ENCODE measurements at regions not wholly inside any gene's neighbourhood (a gene's known extent, or its start where the extent isn't known, plus 50 kb on each side); places are given as distances from the start of the nearest gene placed in this dataset.
"Not testable (repeated sequence)": the region's sequence is repeated elsewhere in the genome, so short reads cannot be mapped to it uniquely, and the experiment has no call there.

- no peak overlapping the region for H3K4me3 ChIP-seq (ENCODE audit: low read depth, low read length)
- H3K9me3 ChIP-seq (ENCODE audit: control insufficient read depth, insufficient read depth, low read depth, low read length): peaks cover 7% of the 10 kb centered on the region
These were observed 541.5 kb downstream of the PCDH7 start for GRCh38 chr4:31261632-31262031.

GRCh38 chr4:31266094-31266493 is 545.9 kb downstream of the PCDH7 start:
- not testable (repeated sequence) for H3K27me3 ChIP-seq (ENCODE audit: control insufficient read depth, insufficient read depth, low read length); H3K9ac ChIP-seq (ENCODE audit: low read length); H3K9me3 ChIP-seq (ENCODE audit: control insufficient read depth, insufficient read depth, low read depth, low read length); H3K27ac ChIP-seq (ENCODE audit: low read depth, low read length); H3K4me1 ChIP-seq (ENCODE audit: control insufficient read depth, insufficient read depth, low read length); H3K4me3 ChIP-seq (ENCODE audit: low read depth, low read length); H3K36me3 ChIP-seq (ENCODE audit: control insufficient read depth, insufficient read depth, low read length)

More at GRCh38 chr4:31261632-31262031, 541.5 kb downstream of the PCDH7 start:
- H3K27me3 ChIP-seq (ENCODE audit: control insufficient read depth, insufficient read depth, low read length): no peaks in the 10 kb centered on the region
- no peak overlapping the region for H3K27ac ChIP-seq (ENCODE audit: low read depth, low read length)
- H3K9ac ChIP-seq (ENCODE audit: low read length): no peak overlapping the region
- H3K36me3 ChIP-seq (ENCODE audit: control insufficient read depth, insufficient read depth, low read length): no peaks in the 10 kb centered on the region
- H3K4me1 ChIP-seq (ENCODE audit: control insufficient read depth, insufficient read depth, low read length): no peaks in the 10 kb centered on the region

GRCh38 chr4:31272331-31273061 is 552.3 kb downstream of the PCDH7 start:
- H3K4me3 ChIP-seq (ENCODE audit: low read depth, low read length): no peak overlapping the region
- no peaks in the 10 kb centered on the region for H3K9me3 ChIP-seq (ENCODE audit: control insufficient read depth, insufficient read depth, low read depth, low read length)
- no peak overlapping the region for H3K27ac ChIP-seq (ENCODE audit: low read depth, low read length)
- no peaks in the 10 kb centered on the region for H3K36me3 ChIP-seq (ENCODE audit: control insufficient read depth, insufficient read depth, low read length)
- no peaks in the 10 kb centered on the region; the same call in 1 of the 2 replicates for H3K4me1 ChIP-seq (ENCODE audit: control insufficient read depth, insufficient read depth, low read length)
- H3K9ac ChIP-seq (ENCODE audit: low read length): no peak overlapping the region
- no peaks in the 10 kb centered on the region for H3K27me3 ChIP-seq (ENCODE audit: control insufficient read depth, insufficient read depth, low read length)

GRCh38 chr4:31275906-31276305 is 555.7 kb downstream of the PCDH7 start:
- Histone ChIP-seq H3K9me3 (ENCODE audit: control insufficient read depth, insufficient read depth, low read depth, low read length) (no peaks in the 10 kb centered on the region), H3K4me3 (ENCODE audit: low read depth, low read length) (no peak overlapping the region), H3K27me3 (ENCODE audit: control insufficient read depth, insufficient read depth, low read length) (no peaks in the 10 kb centered on the region), H3K36me3 (ENCODE audit: control insufficient read depth, insufficient read depth, low read length) (no peaks in the 10 kb centered on the region), H3K4me1 (ENCODE audit: control insufficient read depth, insufficient read depth, low read length) (no peaks in the 10 kb centered on the region; the same call in 1 of the 2 replicates), H3K9ac (ENCODE audit: low read length) (no peak overlapping the region), H3K27ac (ENCODE audit: low read depth, low read length) (no peak overlapping the region)

- H3K36me3 ChIP-seq (ENCODE audit: control insufficient read depth, insufficient read depth, low read length): no peaks in the 10 kb centered on the region
- H3K27me3 ChIP-seq (ENCODE audit: control insufficient read depth, insufficient read depth, low read length): no peaks in the 10 kb centered on the region
- no peak overlapping the region for H3K4me3 ChIP-seq (ENCODE audit: low read depth, low read length)
- H3K9ac ChIP-seq (ENCODE audit: low read length): no peak overlapping the region
- H3K27ac ChIP-seq (ENCODE audit: low read depth, low read length): no peak overlapping the region
- H3K4me1 ChIP-seq (ENCODE audit: control insufficient read depth, insufficient read depth, low read length): no peaks in the 10 kb centered on the region
- no peaks in the 10 kb centered on the region for H3K9me3 ChIP-seq (ENCODE audit: control insufficient read depth, insufficient read depth, low read depth, low read length)
These were observed 563.5 kb downstream of the PCDH7 start for GRCh38 chr4:31283679-31284078.

GRCh38 chr4:31290836-31291235 is 570.7 kb downstream of the PCDH7 start:
- H3K36me3 ChIP-seq (ENCODE audit: control insufficient read depth, insufficient read depth, low read length): no peaks in the 10 kb centered on the region
- peak overlapping the region; percentile 23; the same call in 1 of the 2 replicates for H3K4me3 ChIP-seq (ENCODE audit: low read depth, low read length)
- H3K27me3 ChIP-seq (ENCODE audit: control insufficient read depth, insufficient read depth, low read length): peaks cover 13% of the 10 kb centered on the region
- peaks cover 4% of the 10 kb centered on the region; the same call in 1 of the 2 replicates for H3K9me3 ChIP-seq (ENCODE audit: control insufficient read depth, insufficient read depth, low read depth, low read length)
- H3K9ac ChIP-seq (ENCODE audit: low read length): no peak overlapping the region
- peaks cover 18% of the 10 kb centered on the region for H3K4me1 ChIP-seq (ENCODE audit: control insufficient read depth, insufficient read depth, low read length)
- H3K27ac ChIP-seq (ENCODE audit: low read depth, low read length): 0 out of 2 replicates have a peak overlapping the region, but pooled peaks have one; percentile 42

- no peaks in the 10 kb centered on the region for H3K36me3 ChIP-seq (ENCODE audit: control insufficient read depth, insufficient read depth, low read length)
- peaks cover 4% of the 10 kb centered on the region; the same call in 1 of the 2 replicates for H3K9me3 ChIP-seq (ENCODE audit: control insufficient read depth, insufficient read depth, low read depth, low read length)
- H3K4me1 ChIP-seq (ENCODE audit: control insufficient read depth, insufficient read depth, low read length): peaks cover 18% of the 10 kb centered on the region
- H3K9ac ChIP-seq (ENCODE audit: low read length): no peak overlapping the region
- peaks cover 13% of the 10 kb centered on the region for H3K27me3 ChIP-seq (ENCODE audit: control insufficient read depth, insufficient read depth, low read length)
- 0 out of 2 replicates have a peak overlapping the region, but pooled peaks have one; percentile 42 for H3K27ac ChIP-seq (ENCODE audit: low read depth, low read length)
- H3K4me3 ChIP-seq (ENCODE audit: low read depth, low read length): peak overlapping the region; percentile 23; the same call in 1 of the 2 replicates
These were observed 571.1 kb downstream of the PCDH7 start for GRCh38 chr4:31291238-31291637.

- Histone ChIP-seq H3K4me1 (ENCODE audit: control insufficient read depth, insufficient read depth, low read length) (peaks cover 18% of the 10 kb centered on the region), H3K27me3 (ENCODE audit: control insufficient read depth, insufficient read depth, low read length) (peaks cover 13% of the 10 kb centered on the region), H3K4me3 (ENCODE audit: low read depth, low read length) (no peak overlapping the region), H3K9ac (ENCODE audit: low read length) (no peak overlapping the region), H3K36me3 (ENCODE audit: control insufficient read depth, insufficient read depth, low read length) (no peaks in the 10 kb centered on the region), H3K27ac (ENCODE audit: low read depth, low read length) (no peak overlapping the region), H3K9me3 (ENCODE audit: control insufficient read depth, insufficient read depth, low read depth, low read length) (peaks cover 4% of the 10 kb centered on the region; the same call in 1 of the 2 replicates)
These were observed 574.7 kb downstream of the PCDH7 start for GRCh38 chr4:31294655-31295480.

GRCh38 chr4:31298737-31299136 is 578.6 kb downstream of the PCDH7 start:
- no peaks in the 10 kb centered on the region for H3K27me3 ChIP-seq (ENCODE audit: control insufficient read depth, insufficient read depth, low read length)
- H3K36me3 ChIP-seq (ENCODE audit: control insufficient read depth, insufficient read depth, low read length): no peaks in the 10 kb centered on the region
- H3K9ac ChIP-seq (ENCODE audit: low read length): no peak overlapping the region
- H3K4me1 ChIP-seq (ENCODE audit: control insufficient read depth, insufficient read depth, low read length): no peaks in the 10 kb centered on the region
- H3K4me3 ChIP-seq (ENCODE audit: low read depth, low read length): no peak overlapping the region
- no peaks in the 10 kb centered on the region for H3K9me3 ChIP-seq (ENCODE audit: control insufficient read depth, insufficient read depth, low read depth, low read length)
- H3K27ac ChIP-seq (ENCODE audit: low read depth, low read length): no peak overlapping the region

- no peaks in the 10 kb centered on the region for H3K27me3 ChIP-seq (ENCODE audit: control insufficient read depth, insufficient read depth, low read length)
These were observed 586.9 kb downstream of the PCDH7 start for GRCh38 chr4:31307029-31307428.

GRCh38 chr4:31324814-31325213 is 604.6 kb downstream of the PCDH7 start:
- Histone ChIP-seq H3K4me1 (ENCODE audit: control insufficient read depth, insufficient read depth, low read length) (no peaks in the 10 kb centered on the region), H3K36me3 (ENCODE audit: control insufficient read depth, insufficient read depth, low read length) (no peaks in the 10 kb centered on the region), H3K9me3 (ENCODE audit: control insufficient read depth, insufficient read depth, low read depth, low read length) (no peaks in the 10 kb centered on the region), H3K27ac (ENCODE audit: low read depth, low read length) (no peak overlapping the region), H3K4me3 (ENCODE audit: low read depth, low read length) (no peak overlapping the region), H3K9ac (ENCODE audit: low read length) (no peak overlapping the region), H3K27me3 (ENCODE audit: control insufficient read depth, insufficient read depth, low read length) (no peaks in the 10 kb centered on the region)

More at GRCh38 chr4:31307029-31307428, 586.9 kb downstream of the PCDH7 start:
- Histone ChIP-seq H3K9me3 (ENCODE audit: control insufficient read depth, insufficient read depth, low read depth, low read length) (no peaks in the 10 kb centered on the region), H3K4me3 (ENCODE audit: low read depth, low read length) (no peak overlapping the region), H3K4me1 (ENCODE audit: control insufficient read depth, insufficient read depth, low read length) (no peaks in the 10 kb centered on the region), H3K36me3 (ENCODE audit: control insufficient read depth, insufficient read depth, low read length) (no peaks in the 10 kb centered on the region), H3K27ac (ENCODE audit: low read depth, low read length) (no peak overlapping the region), H3K9ac (ENCODE audit: low read length) (no peak overlapping the region)
